Left renal pelvis (tissue), 4 donors: ENCODE measurements at regions not wholly inside any gene's neighbourhood (a gene's known extent, or its start where the extent isn't known, plus 50 kb on each side); places are given as distances from the start of the nearest gene placed in this dataset.
"Not testable (repeated sequence)": the region's sequence is repeated elsewhere in the genome, so short reads cannot be mapped to it uniquely, and the experiment has no call there.

Experiments used
- DNase-seq, 4 donors: peaks; one replicate each; pipeline ENCODE4 v3.0.0-alpha.2; 2013; ENCODE audit warnings: low read depth in 4 of 4, low spot score in 3 of 4

DNA sequence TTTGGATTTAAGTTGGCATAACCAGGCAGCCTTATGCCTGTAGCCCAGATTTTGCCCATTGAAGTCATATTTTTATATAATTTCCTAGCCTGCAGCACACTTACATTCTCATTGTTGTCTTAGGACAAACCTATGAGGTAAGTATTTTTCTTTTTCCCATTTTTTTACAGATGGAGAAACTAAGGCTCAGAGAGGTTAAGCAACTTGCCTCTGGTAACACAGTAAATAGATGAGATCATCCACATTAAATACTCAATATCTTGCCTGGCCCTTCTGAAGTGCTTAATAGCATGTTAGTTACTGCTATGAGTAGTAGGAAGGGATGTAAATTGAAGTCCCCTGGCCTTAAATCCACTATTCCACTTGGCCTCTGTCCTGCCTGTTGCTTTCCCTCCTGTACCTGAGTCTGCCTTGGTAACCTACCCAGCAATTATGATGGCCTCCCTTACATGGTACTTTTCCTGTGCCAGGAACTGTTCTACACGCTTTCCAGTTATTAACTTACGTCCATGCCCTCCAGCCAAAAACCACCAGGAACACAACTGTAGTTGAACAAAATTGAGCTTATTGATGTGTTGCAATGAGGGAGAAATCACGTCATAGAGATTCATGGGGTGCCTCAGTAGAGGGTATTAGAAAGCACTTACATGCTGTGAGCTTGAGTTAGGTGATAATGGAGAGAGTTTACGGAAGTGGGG is 111.6 kb upstream of the FGGY start:
- DNase-seq = no peak

DNA sequence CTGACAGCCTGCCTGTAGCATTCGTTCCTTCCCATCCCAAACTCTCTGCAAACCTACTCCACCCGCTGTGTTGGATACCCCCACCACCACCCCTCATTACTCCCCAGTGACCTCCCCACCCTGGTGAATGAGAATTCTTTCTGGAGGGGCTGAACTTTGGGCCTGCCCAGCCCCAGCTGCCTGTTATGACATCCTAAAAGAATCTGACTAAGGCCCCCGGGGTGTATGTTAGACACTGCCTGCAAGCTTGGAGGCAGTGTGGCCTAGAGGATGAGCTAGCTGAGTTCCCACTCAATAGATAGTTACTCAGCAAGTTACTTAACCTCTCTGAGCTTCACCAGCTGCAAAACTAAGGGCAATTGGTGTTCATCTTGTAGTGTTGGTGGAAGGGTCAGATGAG is 110.2 kb upstream of the FGGY start:
- DNase-seq = no peak

DNA sequence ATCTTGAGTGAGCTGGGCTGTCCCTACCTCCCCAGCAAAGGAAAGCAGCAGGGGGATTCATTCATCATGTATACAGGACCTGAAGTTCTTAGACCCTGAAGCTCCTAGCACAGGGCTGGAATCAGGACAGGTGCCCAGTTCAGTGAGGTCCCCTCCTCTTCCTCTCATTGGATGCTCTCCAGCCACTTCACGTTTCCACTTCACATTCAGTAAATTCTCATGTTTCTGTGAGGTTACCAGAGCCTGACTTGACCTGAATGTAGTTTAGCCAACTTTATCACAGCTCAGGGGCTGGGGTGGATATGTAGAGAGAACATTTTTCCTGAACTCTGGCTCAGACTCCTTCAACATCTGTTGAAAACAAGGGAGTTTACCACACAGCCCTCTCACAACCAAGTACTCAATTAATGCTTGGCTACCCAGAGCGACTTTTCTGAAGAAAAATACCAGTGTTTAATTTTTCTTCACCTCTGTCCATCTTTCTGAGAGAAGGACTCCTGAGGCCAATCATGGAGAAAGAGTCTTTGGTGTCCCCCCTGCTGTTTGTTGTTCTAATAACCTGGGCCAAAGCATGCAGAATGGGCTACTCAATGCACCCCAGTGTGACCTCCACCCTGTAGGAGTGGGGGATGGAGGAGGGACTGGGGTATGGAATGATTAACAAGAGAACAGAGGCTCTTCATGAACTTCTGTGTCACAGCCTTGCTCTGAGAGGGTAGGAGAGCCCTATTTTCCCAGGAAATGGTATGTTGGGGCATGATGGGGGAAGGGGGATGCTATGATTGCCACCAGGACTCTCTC is 108.3 kb upstream of the FGGY start:
- no peak for DNase-seq

DNA sequence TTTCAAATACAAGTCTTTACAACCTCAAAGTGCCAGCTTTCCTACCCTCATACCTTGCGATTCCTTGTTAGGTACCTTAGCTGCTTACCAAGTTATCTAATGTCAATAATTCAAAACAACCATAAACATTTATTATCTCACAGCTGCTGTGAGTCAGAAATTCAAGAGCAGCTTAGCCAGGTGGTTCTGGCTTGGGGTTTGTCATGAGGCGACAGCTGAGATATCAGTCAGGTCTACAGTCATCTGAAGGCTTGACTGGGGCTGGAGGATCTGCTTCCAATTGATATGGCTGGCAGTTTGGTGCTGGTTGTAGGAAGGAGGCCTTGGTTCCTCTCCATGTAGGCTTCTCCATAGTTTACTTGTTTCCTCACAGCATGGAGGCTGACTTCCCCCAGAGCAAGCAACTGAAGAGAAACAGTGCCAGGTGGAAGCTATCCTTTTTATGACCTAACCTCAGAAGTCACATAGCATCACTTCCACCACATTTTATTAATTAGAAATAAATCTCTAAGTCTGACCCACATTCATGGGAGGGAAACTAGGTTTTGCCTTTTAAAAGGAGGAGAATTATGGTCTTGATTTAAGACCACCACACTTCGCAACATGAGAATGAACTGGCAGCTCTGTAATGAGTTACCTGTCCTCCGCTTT is 103.3 kb upstream of the FGGY start:
- DNase-seq = no peak

DNA sequence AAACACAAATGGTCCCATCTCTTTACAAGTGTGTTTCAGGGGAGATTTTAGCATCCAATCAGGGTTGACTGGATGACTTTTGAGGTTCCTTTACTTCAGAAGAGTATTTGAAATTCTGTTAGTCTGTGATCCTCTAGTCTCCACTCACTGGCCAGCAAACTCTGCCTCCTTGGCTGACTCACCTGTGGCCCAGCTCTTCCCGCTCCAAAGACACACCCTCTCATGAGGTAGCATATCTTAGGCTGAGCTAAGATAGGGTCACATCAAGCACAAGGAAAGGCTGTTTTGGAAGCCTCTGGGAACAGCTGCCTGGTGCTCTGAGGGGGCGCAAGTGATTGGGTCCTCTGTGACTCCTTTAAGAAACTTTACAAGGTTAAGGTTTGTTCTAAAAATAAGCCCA is 102.3 kb upstream of the FGGY start:
- no peak for DNase-seq

DNA sequence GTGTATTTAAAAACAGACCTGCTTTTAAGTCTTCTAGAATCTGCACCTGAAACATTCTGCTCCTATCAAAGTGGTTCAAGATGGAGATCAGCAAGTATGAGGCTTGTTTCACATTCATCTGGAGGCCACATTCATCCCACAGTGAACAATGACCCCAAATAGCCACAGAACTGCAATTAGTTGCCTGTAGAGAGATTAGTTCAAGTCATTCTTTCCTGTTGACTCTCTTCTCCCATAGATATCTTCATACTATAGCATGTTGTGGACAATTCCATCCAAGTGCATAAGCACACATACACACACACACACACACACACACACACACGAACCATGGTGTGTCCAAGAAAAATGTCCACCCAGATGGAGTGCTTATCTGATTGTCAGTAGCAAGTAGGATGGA is 101.7 kb upstream of the FGGY start:
- DNase-seq = no peak

DNA sequence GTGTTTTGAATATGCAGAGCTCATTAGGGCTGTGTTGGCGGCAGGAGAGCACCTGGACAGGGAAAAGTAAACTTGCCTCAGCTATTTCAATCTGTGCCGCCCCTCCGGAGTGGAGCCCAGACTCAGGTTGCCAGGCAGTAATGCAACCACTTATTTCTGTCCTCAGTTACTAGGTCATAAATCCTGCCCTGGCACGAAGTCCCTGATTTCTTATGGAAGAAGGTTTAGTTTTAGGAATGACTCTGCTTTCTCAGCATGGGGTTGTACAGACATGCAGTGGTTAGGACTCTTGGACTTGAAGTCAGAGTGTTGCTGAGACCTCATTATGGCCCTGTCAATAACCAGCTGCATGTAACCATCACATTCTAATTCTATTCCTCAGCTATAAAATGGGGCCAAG is 98.3 kb upstream of the FGGY start:
- no peak for DNase-seq

DNA sequence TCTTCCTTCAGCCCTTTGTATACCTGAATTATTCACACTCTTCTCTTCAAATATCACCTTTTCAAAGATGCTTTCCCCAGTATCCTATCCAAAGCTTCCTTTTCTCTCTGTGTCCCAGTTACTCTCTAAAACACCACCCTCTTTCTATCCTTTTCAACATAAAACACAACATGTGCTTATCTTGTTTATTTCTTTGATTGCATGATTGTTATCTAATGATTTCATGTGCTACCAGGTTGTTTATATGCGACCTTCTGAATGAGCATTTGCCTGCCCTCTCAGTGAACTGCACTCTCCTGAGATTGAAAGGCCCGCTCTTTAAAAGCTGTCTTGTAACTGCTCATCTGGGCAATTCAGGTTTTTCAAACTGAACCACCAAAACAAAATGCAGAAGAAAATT is 97.7 kb upstream of the FGGY start:
- no peak for DNase-seq

DNA sequence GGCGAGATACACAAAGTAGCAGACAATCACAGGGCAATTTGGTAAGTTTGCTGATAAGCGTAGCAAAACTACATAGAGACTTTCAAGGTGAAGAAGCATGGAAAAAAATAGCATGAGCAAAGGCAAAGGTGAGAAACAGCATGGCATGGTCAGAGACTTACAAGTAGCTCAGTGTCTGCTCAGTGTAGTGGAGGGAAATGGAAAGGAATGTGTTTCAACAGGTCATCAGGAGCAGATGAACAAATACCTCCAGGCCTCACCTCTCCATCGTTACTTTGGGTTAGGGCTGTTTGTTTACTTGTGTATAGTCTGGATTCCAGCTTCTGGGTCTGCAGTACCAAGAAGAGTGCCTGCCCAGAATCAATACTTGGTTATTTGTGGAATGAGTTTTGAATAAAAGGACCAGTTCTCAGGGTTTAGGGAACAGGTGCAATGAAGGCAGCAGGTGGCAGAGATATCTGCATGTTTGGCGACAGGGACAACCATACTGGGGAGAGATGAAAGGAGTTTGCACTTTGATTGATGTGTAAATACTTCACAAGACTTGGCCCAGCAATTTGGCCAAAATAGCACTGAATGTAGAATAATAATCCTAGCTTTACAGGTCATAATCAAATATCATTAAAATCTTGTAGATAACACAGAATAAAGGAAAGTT is 97.0 kb upstream of the FGGY start:
- no peak for DNase-seq

DNA sequence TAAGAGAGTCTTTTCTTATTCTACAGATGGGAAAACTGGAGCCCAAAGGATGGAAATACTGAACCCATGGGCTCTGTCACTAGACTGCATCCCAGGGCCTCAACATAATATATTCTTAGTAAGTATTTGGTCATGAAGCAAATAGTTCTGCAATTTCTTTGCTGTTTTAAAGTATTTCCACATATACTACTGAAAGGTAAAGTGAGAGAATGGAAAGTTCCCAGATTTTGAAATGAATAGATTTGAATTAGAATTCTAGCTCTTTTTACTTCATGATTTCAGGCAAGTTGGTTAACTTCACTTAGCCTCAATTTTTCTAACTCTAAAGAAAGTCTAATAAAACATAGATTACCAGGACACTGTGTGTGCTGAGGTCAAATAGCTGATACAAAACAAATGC is 95.6 kb upstream of the FGGY start:
- no peak for DNase-seq

DNA sequence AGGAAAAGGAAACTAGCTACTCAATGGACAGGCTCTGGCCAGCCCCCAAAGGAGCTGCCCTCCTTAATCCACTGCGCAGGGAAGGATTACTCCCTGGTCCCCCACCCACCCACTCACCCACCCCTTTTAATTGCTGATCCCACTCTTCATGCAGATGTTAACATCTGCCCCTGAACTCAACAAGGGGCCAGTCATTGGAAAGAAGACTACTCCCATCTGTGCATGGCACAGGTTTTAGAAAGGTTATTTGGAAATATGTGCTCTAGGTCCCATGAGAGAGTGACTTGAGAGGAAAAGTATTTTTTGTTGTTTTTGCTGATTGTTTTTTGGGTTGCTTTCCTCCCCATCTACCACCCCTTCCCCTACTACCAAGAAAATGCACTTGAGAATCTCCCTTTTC is 94.4 kb upstream of the FGGY start:
- DNase-seq = no peak

DNA sequence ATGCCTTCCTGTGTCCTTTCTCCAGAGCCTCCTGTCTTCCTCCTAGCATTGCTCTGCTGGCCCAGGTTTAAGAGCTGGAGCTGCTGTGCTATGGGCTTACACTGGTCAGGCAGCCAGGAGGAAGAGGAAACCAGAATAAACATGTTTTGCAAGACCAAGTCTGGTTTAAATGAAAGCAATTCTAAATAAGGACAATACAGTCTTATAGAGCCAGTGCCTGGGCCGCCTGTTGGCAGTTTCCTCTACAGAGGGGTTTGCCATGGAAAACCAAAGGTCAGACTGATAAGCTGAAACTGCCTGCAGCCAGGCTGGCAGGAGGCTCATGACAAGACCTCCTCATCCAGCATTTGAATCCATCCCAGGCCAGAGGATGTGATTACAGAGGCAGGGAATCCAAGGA is 92.9 kb upstream of the FGGY start:
- no peak for DNase-seq

DNA sequence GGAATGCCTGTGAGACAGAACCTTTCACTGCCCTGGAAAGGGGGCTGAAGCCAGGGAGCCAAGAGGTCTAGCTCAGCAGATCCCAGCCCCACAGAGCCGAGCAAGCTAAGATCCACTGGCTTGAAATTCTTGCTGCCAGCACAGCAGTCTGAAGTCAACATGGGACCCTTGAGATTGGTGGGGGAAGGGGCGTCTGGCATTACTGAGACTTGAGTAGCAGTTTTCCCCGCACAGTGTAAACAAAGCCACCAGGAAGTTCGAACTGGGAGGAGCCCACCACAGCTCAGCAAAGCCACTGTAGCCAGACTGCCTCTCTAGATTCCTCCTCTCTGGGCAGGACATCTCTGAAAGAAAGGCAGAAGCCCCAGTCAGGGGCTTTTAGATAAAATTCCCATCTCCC is 90.3 kb upstream of the FGGY start:
- not testable (repeated sequence) for DNase-seq

DNA sequence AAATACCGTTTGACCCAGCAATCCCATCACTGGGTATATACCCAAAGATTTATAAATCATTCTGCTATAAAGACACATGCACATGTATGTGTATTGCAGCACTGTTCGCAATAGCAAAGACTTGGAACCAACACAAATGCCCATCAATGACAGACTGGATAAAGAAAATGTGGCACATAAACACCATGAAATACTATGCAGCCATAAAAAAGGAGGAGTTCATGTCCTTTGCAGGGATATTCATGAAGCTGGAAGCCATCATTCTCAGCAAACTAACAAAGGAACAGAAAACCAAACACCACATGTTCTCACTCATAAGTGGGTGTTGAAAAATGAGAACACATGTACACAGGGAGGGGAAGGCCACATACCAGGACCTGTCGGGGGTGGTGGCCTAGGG is 86.5 kb upstream of the FGGY start:
- not testable (repeated sequence) for DNase-seq

DNA sequence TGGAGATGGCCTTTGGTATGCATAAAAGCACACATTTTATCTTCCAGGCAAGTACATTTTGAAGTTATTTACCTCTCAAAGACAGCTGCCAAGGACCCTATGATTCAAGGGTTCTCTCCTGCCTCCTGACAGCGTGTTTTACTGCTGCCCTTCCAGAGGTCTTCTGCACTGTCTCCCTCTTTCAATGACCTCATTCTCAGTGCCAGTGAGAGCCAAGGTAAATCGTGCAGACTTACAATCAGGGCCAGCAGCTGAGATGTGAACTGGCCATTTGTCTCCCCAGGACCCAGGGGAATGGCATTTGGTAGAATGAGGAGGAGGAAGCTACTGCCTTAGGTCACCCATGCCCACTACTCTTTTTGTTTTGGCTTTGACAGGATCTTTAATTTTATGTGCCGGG is 84.2 kb upstream of the FGGY start:
- no peak for DNase-seq

DNA sequence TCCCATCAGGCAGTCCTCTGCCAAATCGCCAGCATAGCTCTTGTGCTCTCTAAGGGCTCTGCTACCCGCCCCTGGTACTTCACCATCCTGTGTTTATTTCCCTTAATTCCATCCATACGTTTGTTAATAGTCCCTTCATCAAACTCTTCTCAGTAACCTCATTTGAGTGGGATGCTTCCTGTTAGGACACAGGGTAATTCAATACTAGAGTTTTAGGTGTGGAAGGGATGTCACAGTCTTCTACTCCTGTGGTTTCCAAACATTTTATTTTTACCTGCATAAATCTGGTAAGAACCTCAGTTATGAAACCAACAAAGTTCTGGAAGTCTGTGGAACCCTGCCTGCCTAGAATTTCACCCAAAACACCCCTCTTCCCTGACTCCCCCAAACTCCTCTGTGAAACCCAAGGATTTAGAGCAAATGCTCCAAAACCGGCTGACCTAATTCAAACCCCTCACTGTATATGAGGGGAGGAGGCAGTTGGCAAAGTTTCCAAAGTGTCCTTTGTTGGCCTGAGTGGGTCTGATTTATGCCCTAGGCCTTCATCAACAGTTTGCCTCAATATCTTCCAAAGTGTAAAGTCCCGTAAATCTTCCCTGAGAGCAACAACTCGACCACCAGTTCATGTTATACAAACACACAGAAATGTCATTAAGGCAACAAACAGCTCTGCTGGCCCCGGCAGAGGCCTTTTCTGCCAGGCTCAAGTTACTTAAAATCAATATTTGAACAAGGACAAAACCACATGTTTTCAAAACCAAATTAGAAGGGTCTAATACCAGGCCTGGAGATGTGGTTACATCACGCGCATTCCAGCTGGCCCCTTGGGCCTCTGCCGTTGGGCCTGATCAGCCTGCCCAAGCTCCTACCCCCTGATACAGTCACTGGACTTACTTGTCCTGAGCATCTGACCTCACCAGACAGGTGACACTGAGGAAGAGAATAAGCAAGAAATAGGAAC is 82.4 kb upstream of the FGGY start:
- peak in 3 of 4 donors; percentile 27 to 76 (median 47) for DNase-seq

DNA sequence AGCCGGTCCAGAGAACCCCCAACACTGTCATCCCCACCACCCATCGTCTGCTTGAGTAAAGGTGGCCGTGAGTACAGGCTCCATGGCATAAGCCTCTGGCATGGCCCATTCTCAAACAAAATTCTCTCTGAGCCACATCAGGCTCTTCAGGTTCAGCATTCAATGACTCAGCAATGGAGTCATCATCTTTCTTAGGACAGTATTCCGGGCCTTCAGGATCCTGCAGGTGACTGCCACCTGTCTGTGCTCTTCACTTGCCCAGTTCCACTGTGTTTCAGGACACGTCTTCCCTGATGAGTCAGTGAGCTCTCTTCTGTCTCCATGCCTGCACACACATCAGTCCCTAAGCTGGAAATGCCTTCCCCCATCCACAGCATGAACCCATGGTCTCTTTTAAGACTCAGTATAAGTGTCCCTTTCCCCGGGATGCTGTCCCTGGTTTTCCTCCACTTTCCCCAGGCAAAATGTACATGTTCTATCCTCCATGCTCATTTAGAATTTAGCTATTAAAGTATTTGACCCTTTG is 81.1 kb upstream of the FGGY start:
- no peak for DNase-seq

DNA sequence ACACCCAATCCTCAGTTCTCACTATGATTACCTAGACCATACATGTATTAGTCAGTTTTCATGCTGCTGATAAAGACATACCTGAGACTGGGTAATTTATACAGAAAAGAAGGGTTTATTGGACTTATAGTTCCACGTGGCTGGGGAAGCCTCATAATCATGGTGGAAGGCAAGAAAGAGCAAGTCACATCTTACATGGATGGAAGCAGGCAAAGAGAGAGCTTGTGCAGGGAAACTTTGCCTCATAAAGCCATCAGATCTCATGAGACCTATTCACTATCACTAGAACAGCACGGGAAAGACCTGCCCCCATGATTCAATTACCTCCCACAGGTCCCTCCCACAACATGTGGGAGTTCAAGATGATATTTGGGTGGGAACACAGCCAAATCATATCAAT is 79.5 kb upstream of the FGGY start:
- DNase-seq = not testable (repeated sequence)

DNA sequence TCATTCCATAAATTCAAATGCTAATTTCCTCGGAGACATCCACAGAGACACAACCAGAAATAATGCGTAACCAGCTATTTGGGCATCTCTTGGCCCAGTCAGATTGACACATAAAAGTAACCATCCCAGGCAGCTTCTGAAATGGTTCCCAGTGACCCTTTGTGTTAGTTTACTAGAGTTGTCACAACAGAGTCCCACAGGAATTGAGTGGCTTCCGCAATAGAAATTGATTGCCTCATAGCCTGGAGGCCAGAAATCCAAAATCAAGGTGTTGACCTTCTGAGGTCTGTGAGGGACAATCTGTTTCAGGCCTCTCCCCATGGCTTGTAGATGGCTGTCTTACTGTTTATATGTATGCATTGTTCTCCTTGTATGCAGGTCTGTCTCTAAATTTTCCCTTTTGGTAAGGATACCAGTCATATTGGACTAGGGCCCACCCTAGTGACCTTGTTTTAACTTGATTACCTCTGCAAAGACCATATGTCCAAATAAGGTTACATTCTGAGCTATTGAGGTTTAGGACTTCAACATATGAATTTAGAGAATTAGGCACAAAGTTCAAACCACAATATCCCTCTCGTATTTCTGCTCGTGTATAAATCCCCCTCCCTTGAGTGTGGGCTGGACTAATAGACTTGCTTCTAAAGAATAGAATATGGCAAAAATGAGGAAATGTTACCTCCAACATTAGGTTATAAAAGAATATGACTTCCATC is 78.2 kb upstream of the FGGY start:
- DNase-seq = no peak
